Daoy (cell line): ENCODE measurements at regions not wholly inside any gene's neighbourhood (a gene's known extent, or its start where the extent isn't known, plus 50 kb on each side); places are given as distances from the start of the nearest gene placed in this dataset.

ENCODE experiments used
- DNase-seq: peaks from one replicate; pipeline ENCODE4 v3.0.0-alpha.2; 2015; ENCODE audit warnings: low read depth

GRCh38 chr3:83513677-83514076 lies 1445.1 kb upstream of the CADM2 start:
- no peak for DNase-seq

- DNase-seq = peak; percentile 39
These were observed 1444.5 kb upstream of the CADM2 start for GRCh38 chr3:83514130-83514914.

- no peak for DNase-seq
These were observed 1443.7 kb upstream of the CADM2 start for GRCh38 chr3:83515123-83515522.

DNA sequence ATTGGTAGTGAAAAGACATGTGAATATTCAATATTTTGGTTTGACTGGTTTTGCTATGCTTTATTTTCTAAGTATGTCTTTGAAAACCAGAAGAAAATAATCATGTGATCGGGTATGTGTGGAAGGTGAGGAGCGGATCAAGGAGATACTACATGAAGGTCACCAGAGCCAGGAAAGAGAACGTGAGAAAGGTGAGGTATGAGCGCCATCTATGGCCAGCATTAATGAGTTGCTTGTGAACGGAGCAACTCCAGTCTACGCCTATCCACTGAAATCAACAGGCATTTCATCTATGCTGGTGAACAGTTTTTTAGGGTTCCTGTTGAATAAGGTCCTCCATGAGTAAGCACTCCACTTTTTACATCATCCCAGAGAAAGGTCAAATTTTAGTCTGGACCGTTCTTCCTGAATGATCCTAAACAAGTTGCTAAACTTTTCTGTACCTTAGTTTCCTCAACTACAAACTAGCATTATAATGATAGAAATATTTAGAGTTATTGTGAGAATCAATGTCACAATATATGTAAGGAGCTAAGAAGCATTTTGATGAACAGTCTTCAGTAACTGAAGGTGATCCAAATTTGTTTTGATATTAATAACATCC lies 1435.2 kb upstream of the CADM2 start:
- peak; percentile 35 for DNase-seq

GRCh38 chr3:83524901-83525300 lies 1433.9 kb upstream of the CADM2 start:
- DNase-seq = no peak

DNA sequence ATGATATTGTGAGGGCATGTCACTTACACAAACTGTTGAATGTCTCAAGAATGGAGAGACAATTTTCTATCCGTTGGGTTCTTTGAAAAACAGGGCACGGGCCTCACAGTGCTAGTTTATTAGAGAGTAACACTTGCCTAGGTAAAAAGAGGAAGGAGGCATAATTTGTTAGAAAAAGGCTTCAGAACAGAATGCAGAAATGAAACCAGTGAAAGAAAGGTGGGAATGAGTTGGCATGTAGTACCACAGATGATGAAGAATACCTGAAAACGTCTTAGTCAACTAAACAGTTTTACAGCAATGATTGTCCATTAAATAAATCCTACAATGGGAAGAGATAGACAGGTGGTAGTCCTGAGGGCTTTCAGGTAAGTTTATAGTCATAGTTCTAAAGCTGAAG lies 1399.7 kb upstream of the CADM2 start:
- no peak for DNase-seq

- DNase-seq = no peak
These were observed 1390.9 kb upstream of the CADM2 start for GRCh38 chr3:83567935-83568334.

DNA sequence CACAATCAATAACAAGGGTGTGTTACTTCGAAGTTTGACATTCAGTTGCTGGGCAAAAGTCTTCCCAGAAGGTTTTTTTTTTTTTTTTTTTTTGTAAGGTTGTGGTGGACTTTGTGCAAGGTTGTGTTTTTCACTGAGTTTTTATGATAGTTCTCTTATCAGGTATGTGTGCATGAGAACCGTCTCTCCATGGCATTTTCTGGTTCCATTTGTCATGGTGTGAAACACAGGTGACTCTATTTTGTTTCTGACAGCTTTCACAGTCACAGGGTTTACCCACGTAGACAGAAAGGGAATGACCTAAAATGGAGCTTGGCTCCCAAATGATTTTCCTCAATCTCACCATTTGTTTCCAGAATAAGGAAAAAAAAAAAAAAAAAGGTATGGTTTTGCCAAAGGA lies 1377.2 kb upstream of the CADM2 start:
- DNase-seq = no peak

GRCh38 chr3:83601704-83602103 lies 1357.1 kb upstream of the CADM2 start:
- DNase-seq = no peak

GRCh38 chr3:83622526-83622925 lies 1336.3 kb upstream of the CADM2 start:
- DNase-seq = no peak

DNA sequence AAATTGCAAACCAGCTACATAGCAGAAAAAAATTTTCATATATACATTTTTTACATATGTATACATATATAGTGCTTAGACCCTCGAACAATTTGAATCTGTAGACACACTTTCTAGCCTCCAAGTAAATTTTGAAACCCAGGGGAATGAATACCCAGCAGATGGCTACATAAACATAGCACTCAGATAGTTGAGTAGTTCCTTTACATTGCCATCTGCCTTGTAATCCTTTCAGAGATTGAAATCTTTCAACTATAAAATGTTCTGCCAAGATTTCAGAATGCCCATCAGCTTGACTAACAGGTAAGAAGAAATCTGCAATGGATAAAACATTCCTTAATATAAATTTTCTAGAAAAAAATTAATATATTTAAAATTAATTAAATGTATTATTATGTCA lies 1333.5 kb upstream of the CADM2 start:
- no peak for DNase-seq

GRCh38 chr3:83628471-83628870 lies 1330.3 kb upstream of the CADM2 start:
- no peak for DNase-seq

- no peak for DNase-seq
These were observed 1326.3 kb upstream of the CADM2 start for GRCh38 chr3:83632526-83632925.

DNA sequence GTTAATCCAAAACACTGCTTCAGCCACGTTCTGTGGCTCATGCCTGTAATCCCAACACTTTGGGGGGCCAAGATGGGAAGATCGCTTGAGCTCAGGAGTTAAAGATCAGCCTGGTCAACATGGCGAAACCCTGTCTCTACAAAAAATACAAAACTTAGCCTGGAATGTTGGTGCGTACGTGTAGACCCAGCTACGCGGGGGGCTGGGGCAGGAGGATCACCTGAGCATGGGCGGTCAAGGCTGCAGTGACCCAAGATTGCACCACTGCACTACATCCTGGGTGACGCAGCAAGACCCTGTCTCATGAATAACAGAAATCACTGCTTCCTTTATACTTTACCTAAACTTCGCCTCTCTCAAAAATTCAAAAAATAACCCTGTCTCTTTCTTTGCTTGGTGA lies 1325.0 kb upstream of the CADM2 start:
- no peak for DNase-seq

DNA sequence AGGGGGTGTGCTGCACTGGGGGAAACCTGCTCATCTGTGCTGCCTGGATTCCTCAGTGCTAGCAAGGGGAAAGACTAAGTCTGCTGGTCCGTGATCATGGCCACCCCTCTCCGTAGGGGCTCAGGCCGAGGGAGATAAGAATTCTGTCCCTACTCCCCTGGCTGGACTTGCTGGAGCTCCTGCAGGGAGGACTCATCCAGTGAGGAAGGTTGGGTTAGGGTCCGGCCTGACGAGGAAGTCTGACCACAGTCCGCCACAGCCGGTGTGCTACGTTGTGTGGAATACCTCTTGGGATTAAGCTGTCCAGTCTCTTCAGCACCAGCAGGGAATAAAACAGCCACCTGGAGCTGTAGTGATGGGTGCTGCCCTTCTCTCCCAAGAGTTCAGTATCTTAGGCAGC lies 1309.1 kb upstream of the CADM2 start:
- no peak for DNase-seq

DNA sequence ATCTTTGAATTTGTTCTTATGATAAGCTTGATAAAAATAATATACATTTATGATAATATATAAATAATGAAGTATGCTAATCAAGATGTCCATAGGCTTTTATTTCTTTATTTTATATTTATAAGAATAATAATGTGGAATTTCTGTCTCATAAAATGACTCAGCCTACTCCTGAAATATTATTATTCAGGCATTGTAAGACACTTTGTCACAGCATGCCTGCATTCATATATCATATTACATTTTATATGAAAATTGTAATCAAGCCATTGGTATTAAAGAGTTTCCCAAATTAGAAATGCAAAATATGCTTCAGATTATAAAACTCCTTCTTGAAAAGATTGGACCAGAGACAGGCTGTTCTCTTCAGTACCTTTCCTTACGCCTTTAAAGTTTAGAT lies 1303.7 kb upstream of the CADM2 start:
- no peak for DNase-seq

DNA sequence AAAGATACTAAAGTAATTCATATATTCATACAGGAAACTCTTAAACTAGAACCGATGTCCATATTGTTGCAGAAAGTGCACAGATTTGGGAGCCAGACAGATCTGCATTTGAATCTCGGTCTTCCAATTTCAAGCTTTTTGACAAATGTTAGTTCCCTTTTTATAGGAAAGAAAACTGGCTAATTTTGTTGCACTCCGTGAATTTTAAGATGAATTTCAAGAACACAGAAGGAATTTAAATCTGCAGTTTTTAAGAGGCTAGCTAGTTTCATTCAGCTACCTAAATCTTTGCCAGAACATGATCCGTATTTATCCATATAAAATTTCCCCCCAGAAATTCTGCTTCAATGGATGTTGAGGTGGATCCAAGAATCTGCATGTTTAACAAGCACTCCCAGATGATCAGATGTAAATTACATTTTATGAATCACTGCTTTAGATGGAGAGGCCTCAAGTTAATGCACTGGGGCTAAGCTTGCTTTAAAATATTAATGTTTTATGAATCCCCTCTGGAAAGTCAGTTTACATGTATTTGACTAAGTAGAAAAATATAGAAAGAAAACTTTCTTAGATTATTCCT lies 1296.3 kb upstream of the CADM2 start:
- no peak for DNase-seq

- DNase-seq = no peak
These were observed 1288.4 kb upstream of the CADM2 start for GRCh38 chr3:83670416-83670815.

DNA sequence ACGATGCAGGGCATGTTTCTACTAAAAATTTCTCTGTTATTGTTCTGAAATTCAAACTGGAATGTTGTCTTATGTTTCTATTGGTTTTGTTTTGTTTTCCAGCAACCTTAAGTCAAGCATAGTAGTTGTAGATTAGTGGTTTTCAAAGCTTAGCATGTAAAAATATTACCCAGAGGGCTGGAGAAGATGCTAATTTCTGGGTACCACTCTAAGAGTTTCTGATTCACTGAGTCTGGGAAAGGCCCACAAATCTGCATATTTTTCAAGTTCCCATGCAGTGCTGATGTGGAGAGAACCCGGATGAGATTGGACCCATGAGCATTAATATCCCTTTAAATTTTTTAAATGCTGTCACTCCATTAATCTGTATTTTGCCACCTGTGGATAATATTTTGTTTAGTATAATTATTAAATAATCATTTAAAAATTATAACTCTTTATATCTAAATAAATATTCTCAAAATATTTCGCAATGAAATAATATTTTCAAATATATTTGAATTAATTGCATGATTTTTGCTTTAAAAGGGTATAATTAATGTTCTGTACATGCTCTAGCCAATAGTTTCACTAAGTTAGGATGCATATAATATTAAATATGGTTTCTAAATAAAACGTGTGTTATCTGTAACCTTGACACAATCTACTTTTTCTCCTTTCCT lies 1274.7 kb upstream of the CADM2 start:
- DNase-seq = no peak

DNA sequence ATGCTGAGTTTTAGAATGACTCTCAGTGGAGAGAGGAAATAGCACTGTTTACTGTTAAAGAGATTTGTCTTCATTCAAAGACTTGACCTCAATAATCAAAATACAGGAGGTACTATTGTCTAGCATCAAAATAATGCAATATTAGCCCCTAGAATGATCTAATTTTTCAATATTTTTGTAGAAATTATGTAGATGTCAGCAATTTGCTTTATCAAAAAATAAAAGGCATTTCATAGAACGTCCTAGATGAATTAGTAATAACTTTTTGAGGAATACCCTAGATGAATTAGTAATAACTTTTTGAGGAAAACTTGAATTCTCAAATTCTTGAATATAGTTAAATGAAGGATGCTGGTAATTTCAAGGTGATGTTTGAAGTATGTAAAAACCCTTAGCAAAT lies 1252.1 kb upstream of the CADM2 start:
- DNase-seq = no peak

GRCh38 chr3:83715307-83715706 lies 1243.5 kb upstream of the CADM2 start:
- DNase-seq = no peak

DNA sequence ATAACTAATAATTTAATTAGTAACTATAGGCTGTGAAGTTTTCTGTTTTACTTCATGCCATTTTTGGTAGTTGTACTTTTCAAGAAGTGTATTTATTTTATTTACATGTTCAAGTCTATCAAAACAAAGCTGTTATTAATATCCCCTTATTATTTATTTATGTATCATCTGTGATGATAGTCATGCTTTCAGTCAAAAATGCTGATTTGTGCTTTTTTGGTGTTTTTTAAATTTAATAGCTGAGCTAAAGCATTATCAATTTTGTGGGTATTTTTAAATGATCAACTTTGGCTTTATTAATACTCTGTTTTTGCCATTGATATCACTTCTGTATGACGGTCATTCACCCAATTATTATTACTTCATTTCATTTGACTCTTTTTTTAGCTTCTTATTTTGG lies 1229.2 kb upstream of the CADM2 start:
- no peak for DNase-seq

DNA sequence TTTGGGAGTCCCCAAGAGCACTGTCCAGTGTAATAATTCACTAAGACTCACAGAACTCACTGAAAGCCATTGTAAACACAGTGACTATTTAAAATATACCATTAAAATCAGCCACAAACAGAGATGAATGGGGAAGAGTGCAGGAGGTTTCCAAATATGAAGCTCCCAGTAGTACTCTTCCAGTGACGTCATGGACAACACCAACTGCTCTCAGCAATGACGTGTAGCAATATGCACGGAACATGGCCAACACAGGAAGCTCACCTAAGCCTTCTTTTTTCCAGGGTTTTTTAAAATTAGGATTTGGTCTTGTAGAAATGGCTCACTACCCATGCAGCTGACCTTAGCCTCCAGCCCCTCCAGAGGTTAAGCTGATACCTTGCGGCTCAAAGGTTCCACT lies 1224.1 kb upstream of the CADM2 start:
- no peak for DNase-seq
